ENCODE measurements at regions not wholly inside any gene's neighbourhood (a gene's known extent, or its start where the extent isn't known, plus 50 kb on each side); places are given as distances from the start of the nearest gene placed in this dataset.

DNA sequence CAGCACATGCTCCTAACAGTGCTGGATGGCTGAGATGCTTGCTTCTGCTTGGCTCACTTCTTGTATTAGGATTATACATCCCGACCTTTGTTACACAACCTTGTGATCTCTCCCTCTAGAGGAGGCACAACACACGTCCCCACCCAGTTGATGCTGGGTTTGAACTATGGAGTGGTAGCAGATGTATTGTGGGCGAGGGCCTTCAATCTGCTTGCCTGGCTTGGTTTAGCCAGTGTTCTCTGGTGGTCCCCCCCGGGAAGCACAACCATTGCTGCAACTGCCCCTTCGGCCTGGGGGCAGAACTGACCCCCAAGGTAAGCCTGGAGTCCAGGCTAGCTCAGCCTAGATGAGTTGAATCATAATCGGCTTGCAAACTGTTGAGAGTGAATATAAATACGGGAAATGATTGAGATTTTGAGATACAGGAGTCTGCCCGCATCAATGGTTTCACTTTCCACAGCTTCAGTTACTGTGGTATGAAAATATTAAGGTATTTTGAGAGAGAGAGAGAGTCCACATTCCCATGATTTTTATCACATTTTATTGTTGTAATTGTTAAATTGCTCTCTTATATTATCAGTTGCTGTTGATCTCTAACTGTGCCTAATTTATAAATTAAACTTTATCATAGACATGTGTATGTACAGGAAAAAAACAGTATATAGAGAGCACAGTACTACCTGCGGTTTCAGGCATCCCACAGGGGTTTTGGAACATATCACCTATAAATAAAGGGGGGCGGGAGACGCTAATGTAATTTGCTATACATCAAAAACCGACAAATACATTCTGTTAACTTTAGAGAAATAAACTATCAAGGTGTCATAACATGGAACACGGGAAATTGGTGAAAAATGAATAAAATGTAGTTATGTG lies 482.0 kb upstream of the B3GAT1 start:
- Histone ChIP-seq H3K4me2 (ENCODE audit: low read length) (no peak overlapping the region), H3K79me2 (no peaks in the 10 kb centered on the region), H3K4me1 (peaks cover 4% of the 10 kb centered on the region), H3K4me3 (ENCODE audit: low read depth, low read length) (no peak overlapping the region), H3K9ac (no peak overlapping the region), H2AFZ (no peak overlapping the region), H3K36me3 (ENCODE audit: control insufficient read depth, insufficient read depth, low read length) (no peaks in the 10 kb centered on the region), H3K27ac (no peak overlapping the region), H3K9me3 (ENCODE audit: control insufficient read depth, low read length) (no peaks in the 10 kb centered on the region), H3K27me3 (ENCODE audit: control insufficient read depth, insufficient read depth, low read length) (no peaks in the 10 kb centered on the region)
- TF ChIP-seq, protein P1, sequence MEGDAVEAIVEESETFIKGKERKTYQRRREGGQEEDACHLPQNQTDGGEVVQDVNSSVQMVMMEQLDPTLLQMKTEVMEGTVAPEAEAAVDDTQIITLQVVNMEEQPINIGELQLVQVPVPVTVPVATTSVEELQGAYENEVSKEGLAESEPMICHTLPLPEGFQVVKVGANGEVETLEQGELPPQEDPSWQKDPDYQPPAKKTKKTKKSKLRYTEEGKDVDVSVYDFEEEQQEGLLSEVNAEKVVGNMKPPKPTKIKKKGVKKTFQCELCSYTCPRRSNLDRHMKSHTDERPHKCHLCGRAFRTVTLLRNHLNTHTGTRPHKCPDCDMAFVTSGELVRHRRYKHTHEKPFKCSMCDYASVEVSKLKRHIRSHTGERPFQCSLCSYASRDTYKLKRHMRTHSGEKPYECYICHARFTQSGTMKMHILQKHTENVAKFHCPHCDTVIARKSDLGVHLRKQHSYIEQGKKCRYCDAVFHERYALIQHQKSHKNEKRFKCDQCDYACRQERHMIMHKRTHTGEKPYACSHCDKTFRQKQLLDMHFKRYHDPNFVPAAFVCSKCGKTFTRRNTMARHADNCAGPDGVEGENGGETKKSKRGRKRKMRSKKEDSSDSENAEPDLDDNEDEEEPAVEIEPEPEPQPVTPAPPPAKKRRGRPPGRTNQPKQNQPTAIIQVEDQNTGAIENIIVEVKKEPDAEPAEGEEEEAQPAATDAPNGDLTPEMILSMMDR (IDR thresholded peaks at IDR 0.05), result no peak

DNA sequence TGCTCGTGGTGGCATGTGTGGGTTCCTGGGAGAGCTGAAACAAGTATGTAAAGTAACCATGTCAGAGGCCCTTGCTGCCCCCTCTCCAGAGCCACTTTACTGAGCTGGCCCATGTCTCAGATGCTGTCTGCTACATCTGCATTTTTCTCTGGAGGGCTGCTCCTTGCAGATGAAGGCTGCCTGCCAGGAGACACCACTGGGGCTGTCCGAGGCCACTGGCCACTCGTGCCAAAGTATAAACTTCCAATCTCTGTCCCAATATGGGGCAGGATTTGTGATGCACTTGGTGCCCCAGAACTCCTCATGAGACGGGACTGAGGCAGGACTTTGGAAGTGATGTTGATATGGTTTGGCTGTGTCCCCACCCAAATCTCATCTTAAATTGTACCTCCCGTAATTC lies 478.4 kb upstream of the B3GAT1 start:
- TF ChIP-seq, protein P1 (IDR thresholded peaks at IDR 0.05), result no peak
- H3K4me2 ChIP-seq (ENCODE audit: low read length), result no peak overlapping the region
- no peaks in the 10 kb centered on the region for H3K79me2 ChIP-seq
- H3K27me3 ChIP-seq (ENCODE audit: control insufficient read depth, insufficient read depth, low read length), result no peaks in the 10 kb centered on the region
- no peaks in the 10 kb centered on the region for H3K36me3 ChIP-seq (ENCODE audit: control insufficient read depth, insufficient read depth, low read length)
- H3K27ac ChIP-seq, result no peak overlapping the region
- peaks cover 4% of the 10 kb centered on the region for H3K4me1 ChIP-seq
- no peak overlapping the region for H2AFZ ChIP-seq
- no peak overlapping the region for H3K9ac ChIP-seq
- no peaks in the 10 kb centered on the region for H3K9me3 ChIP-seq (ENCODE audit: control insufficient read depth, low read length)
- no peak overlapping the region for H3K4me3 ChIP-seq (ENCODE audit: low read depth, low read length)

DNA sequence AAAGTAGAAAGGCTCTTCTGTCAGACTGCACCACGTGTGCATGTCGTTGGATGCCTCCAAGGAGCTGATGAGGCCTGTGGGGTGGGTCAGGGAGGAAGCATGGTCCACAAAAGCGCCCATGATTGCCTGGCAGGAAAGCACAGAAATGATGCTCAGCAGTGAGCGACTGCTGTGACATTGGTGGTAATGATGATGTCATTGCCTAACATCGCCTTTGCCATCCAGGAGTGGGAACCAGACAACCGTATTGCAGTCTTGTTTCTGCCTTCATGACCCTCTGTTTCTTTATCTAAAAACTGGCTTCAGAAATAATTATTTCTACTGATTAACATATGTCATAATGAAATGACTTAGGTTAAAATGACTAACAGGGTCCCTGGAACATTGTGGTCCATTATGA lies 477.8 kb upstream of the B3GAT1 start:
- Histone ChIP-seq H3K79me2 (no peaks in the 10 kb centered on the region), H3K36me3 (ENCODE audit: control insufficient read depth, insufficient read depth, low read length) (no peaks in the 10 kb centered on the region), H3K4me1 (peaks cover 4% of the 10 kb centered on the region), H3K4me2 (ENCODE audit: low read length) (no peak overlapping the region), H3K27ac (no peak overlapping the region), H3K9me3 (ENCODE audit: control insufficient read depth, low read length) (no peaks in the 10 kb centered on the region), H3K27me3 (ENCODE audit: control insufficient read depth, insufficient read depth, low read length) (no peaks in the 10 kb centered on the region), H3K9ac (no peak overlapping the region), H2AFZ (no peak overlapping the region), H3K4me3 (ENCODE audit: low read depth, low read length) (no peak overlapping the region)
- TF ChIP-seq, protein P1 (IDR thresholded peaks at IDR 0.05), result no peak

DNA sequence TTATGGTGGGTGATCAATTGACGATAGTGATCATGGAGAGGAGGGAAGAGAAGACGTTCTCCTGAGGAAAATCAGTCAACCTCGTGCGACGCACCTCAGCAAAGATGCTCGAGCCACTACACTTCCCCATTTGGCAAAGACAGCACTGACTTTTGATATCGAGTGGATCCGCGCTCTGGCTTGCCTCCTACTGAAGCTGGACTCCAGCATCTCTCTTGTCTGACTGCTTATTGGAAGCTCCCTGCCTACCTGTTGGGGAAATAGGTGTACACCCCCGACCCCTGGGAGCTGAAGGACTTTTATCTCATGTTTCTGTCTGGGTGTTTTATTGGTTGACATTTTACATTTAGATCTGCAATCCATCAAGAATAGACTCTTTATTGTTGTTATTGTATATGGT lies 476.8 kb upstream of the B3GAT1 start:
- H3K27me3 ChIP-seq (ENCODE audit: control insufficient read depth, insufficient read depth, low read length), result no peaks in the 10 kb centered on the region
- TF ChIP-seq, protein P1 (IDR thresholded peaks at IDR 0.05), result no peak
- no peak overlapping the region for H3K4me2 ChIP-seq (ENCODE audit: low read length)
- no peak overlapping the region for H2AFZ ChIP-seq
- H3K36me3 ChIP-seq (ENCODE audit: control insufficient read depth, insufficient read depth, low read length), result no peaks in the 10 kb centered on the region
- H3K9me3 ChIP-seq (ENCODE audit: control insufficient read depth, low read length), result no peaks in the 10 kb centered on the region
- no peak overlapping the region for H3K9ac ChIP-seq
- peaks cover 4% of the 10 kb centered on the region for H3K4me1 ChIP-seq
- no peak overlapping the region for H3K27ac ChIP-seq
- no peaks in the 10 kb centered on the region for H3K79me2 ChIP-seq
- H3K4me3 ChIP-seq (ENCODE audit: low read depth, low read length), result no peak overlapping the region

DNA sequence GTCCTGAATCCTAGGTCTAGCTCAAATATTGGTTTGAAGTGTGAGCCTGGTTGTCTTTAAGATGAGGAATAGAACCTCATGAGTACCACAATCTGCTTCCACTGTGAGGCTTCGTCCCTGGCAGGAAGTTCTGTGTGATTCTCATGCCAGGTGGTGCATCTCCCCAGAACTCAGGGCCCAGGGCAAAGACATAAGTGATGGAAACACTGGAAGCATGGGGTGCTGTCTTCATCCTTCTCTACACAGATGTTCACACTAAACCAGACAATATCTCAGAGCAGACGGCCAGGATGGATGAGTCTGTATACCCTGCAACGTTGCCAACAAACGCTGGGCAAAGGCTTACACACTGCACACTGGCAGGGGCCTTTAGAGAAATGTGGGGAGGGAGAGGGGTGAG lies 475.9 kb upstream of the B3GAT1 start:
- Histone ChIP-seq H3K9me3 (ENCODE audit: control insufficient read depth, low read length) (no peaks in the 10 kb centered on the region), H3K4me3 (ENCODE audit: low read depth, low read length) (no peak overlapping the region), H3K79me2 (no peaks in the 10 kb centered on the region), H3K4me1 (peaks cover 2% of the 10 kb centered on the region), H3K36me3 (ENCODE audit: control insufficient read depth, insufficient read depth, low read length) (no peaks in the 10 kb centered on the region), H3K4me2 (ENCODE audit: low read length) (no peak overlapping the region), H3K9ac (no peak overlapping the region), H2AFZ (no peak overlapping the region), H3K27ac (no peak overlapping the region), H3K27me3 (ENCODE audit: control insufficient read depth, insufficient read depth, low read length) (no peaks in the 10 kb centered on the region)
- TF ChIP-seq, protein P1 (IDR thresholded peaks at IDR 0.05), result no peak

Measured in parathyroid adenoma (tissue), 2 donors.